DMS53 treated with DMSO at 0.1 percent for 48 hours (cell line): ENCODE measurements at regions not wholly inside any gene's neighbourhood (a gene's known extent, or its start where the extent isn't known, plus 50 kb on each side); places are given as distances from the start of the nearest gene placed in this dataset.
"Not testable (repeated sequence)": the region's sequence is repeated elsewhere in the genome, so short reads cannot be mapped to it uniquely, and the experiment has no call there.

ENCODE experiments used
- DNase-seq: peaks from one replicate; lab custom pipeline; 2025; ENCODE audit not compliant: unreplicated experiment; lab: John Stamatoyannopoulos, UW

DNA sequence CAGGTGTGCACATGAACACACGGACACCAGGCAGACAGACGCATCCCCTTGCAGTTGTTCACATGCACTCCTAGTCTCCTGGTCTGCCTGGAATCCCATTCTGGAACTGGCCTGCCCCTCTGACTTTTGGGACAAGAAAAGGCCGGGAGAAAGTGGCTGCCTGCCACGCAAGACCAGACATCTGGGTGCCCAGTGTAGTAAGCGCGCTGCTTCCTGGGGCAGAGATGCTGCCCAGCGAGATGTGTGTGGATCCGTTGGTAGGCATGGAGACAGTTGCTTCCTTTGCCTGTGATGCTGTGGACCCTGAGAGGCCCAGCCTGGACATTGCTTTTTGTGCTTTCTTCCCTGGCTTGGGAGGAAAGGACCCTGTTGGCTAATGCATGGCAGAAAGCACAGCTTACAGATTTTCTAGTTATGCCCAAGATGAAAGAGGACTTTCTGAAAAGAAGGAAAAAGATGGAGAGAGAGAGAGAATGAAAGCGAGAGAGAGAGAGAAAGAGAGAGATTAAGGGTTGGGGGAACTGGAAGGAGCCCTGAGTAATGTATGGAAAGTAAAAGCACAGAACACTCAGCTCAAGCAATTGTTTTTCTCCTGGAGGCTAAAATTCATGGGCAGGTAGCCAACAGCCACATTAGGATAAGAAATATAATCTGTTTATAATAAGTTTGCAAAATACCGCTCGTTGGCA, 235.3 kb downstream of the BCL2L11 start:
- DNase-seq = not testable (repeated sequence)

- DNase-seq = not testable (repeated sequence)
Observed at GRCh38 chr2:111356512-111357031, 235.9 kb downstream of the BCL2L11 start.

DNA sequence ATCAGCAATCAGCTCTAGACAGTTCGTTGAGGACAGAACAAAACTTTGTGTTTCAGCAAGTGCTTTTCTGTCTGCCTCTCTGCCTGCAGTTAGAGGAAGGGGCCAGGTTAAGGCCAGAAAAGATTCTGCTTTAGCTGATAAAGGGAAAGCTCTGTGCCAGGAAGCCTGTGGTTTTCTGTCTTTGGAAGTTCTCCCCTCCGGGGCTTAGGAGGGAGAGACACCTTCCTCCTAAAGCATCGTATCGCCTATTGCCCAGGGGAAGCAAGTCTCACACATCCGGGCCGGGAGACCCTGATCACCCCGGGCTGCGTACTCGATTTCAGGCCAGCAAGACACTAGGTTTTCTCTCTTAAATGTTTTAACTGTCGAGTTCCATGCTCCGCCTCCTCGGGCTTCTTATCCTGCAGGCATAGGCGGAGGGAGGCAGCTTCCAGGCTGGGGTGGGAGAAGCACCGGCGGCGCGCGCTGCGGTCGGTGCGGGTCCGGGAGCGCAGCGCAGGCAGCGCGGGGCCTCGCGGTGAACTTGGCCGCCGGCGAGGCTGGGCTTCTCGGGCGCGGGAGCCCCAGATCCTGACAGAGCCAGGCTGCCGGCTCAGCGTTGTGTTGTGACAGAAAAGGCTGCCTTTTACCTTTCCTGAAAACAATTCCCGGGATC, 245.4 kb downstream of the BCL2L11 start:
- not testable (repeated sequence) for DNase-seq

DNA sequence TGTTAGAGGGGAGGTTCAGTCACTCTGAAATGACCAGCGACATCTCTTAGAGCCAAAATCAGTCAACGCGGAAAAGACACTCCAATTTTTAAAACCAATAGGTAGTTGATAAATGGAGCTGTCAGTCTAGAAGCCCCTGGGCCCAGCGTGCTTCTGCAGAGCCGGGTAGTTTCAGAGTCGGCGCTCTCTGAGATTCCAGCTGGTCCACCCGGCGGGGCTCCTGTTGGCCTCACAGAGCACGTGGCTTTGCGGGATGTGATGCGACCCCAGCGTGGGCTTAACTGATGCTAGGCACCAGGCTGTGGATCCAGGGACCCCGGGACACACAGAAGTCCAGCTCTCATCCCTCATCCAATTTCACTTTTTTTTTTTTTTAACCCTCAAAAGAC, 245.9 kb downstream of the BCL2L11 start:
- DNase-seq = not testable (repeated sequence)

DNA sequence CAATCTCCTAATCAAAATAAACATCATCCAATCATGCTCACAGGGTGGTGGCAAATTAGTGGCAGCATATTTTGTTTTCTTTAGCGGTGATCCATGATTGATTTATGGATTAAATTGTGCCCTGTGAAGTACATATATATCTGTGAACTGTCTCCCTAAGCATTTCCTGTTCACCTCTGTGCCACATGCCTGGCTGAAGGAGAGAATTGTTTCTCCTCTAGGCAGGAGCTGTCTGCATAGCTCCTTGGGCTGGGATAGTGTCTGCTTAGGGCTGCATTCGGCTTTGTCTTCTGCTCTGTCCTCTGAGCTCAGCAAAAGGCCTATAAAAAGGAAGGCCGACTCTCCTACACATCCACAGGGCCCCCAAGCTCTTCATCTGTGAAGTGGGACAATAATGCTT, 246.4 kb downstream of the BCL2L11 start:
- not testable (repeated sequence) for DNase-seq

GRCh38 chr2:111367871-111368270, 247.2 kb downstream of the BCL2L11 start:
- DNase-seq = not testable (repeated sequence)

DNA sequence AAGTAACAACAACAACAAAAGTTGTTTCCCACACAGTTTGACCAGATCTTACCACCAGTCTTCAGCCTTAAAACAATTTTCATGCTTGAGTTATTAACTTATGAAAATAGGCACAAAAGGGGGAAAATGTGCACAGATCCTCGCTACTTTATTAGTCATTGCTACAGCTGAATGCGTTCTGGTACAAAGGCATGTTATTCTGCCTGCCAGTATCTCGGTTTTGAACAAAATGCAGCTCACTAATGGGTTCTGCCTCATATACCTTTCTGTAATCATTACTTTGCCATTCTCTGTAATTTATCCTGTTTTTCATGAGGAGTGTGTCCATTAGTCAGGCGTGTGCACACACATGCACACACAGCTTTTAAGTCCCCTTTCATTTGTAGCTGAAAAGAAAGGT, 247.6 kb downstream of the BCL2L11 start:
- not testable (repeated sequence) for DNase-seq

GRCh38 chr2:111373060-111373459, 252.3 kb downstream of the BCL2L11 start:
- DNase-seq = not testable (repeated sequence)

DNA sequence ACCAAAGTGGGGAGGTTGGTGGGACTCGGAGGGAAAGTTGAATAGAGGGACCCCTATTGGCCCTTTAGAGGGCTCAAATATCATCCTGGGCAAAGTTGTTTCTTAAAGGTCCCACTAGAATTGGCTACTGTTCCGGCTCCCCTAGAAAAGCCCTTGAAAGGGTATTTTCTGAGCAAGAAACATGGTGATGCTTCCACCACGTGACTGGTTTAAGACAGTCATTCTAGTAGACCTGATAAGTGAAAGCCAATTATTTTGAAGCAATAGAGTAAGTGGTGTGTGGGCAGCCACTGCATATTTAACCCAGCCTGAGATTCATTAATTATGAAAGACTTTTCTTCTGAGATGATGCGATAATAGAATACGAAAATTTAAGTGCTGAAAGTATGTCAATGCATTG, 253.3 kb downstream of the BCL2L11 start:
- DNase-seq = not testable (repeated sequence)

- not testable (repeated sequence) for DNase-seq
Observed at GRCh38 chr2:111374734-111375133, 254.0 kb downstream of the BCL2L11 start.

- not testable (repeated sequence) for DNase-seq
Observed at GRCh38 chr2:111375320-111375883, 254.7 kb downstream of the BCL2L11 start.

DNA sequence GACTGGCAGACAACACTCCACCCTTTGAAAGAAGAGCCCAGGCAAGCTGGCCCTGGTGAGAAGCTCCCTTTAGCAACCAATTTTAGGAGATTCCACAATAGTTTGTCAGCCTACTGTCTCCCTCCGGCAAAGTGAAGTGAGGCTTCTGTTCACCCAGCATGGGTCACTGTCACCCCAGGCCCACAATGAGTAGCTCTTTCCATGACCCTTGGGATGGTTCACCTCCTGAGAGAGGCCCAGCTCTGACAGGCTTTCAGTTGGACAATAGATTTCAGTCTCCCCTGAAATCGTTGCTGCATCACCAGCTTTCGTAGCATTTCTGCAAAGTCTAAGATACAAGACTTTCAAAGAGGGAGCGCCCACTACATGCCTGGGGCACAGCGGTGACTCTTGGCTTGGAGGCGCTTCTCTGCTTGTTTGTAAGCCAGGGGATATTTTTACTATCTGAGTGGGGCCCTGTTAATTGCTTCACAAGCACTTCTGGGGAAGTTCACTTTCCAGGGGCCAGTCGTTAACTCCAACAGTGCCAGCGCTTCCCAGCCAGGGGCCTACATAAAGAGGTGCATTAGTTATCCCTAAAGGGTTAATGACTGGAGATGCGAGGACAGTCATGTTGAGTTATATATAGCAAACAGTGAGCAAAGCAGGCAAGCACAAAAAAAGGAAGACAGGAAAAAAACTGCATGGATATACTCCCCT, 255.7 kb downstream of the BCL2L11 start:
- DNase-seq = not testable (repeated sequence)

GRCh38 chr2:111376971-111377352, 256.2 kb downstream of the BCL2L11 start:
- not testable (repeated sequence) for DNase-seq

- not testable (repeated sequence) for DNase-seq
Observed at GRCh38 chr2:111377386-111377959, 256.8 kb downstream of the BCL2L11 start.

GRCh38 chr2:111378348-111378747, 257.6 kb downstream of the BCL2L11 start:
- not testable (repeated sequence) for DNase-seq

DNA sequence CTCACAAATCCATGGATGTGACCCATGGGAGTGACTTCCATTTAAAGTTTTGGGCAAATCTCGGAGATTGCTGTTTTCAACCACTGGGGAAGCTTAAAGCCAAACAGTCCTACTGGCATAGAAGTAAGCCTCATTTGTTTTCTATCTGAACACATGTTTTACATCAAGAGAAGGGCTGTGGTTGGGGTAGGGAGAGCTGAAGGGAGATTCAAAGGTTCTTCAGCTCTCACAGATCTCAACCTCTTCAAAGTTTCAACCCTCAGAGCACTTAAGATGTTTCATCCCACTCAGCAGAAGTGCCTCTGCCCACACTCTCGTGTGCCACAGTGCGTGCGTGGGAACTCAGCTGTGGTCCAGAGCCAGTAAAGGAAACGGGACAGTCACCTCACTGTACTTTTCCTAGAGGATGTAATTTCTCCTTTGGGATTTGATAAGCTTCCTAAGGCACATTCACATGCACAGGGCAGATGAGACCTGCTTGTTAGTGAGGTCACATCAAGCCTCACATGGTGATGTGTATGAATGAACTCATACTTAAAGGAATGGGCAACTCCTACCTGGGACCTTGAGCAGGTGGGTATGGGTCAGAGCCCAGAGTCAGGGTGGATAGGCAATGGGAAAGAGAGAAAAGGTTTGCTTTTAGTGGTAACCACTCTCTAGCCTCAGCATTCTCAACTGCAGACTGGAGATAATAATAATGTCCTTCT, 260.2 kb downstream of the BCL2L11 start:
- not testable (repeated sequence) for DNase-seq

DNA sequence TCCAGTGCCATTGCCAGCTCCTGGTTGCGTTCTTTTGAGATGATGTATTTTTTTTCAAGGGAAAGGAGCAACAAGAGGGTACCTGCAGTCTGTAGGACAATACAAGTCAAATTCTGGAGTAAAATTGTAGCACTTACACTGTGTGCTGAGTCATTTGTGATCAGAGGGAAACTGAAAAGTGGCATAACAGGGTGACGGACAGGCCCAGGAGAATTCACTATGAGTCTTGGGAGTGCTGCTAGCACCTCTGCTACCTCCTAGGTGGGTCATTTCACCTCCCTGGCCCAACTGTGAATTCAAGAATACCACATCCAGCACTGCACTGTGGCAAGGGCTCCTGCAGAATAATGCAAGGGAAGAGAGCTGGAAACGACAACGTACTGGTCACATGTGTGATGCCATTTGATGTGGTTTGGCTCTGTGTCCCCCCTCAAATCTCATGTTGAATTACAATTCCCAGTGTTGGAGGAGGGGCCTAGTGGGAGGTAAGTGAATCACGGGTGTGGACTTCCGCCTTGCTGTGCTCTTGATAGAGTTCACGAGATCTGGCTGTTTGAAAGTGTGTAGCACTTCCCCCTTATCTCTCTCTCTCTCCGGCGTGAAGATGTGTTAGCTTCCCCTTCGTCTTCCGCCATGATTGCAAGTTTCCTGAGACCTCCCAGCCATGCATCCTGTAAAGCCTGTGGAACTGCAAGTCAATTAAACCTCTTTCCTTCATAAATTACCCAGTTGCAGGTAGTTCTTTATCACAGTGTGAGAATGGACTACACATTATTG, 261.0 kb downstream of the BCL2L11 start:
- DNase-seq = not testable (repeated sequence)

- DNase-seq = not testable (repeated sequence)
Observed at GRCh38 chr2:111382507-111382906, 261.8 kb downstream of the BCL2L11 start.

GRCh38 chr2:111383311-111383710, 262.6 kb downstream of the BCL2L11 start:
- not testable (repeated sequence) for DNase-seq
